DND-41 (cell line): ENCODE measurements at regions not wholly inside any gene's neighbourhood (a gene's known extent, or its start where the extent isn't known, plus 50 kb on each side); places are given as distances from the start of the nearest gene placed in this dataset.

Source experiments
- ATAC-seq: fragments of 200-7000 bp; cut with Tn5 transposase; 3 replicates; pipeline ENCODE4 v1.9.1; 2021; ENCODE audit warnings: low read depth; ENCODE audit not compliant: insufficient read depth
- DNase-seq: peaks from one replicate; pipeline ENCODE4 v3.0.0-alpha.2; 2020
- H2AFZ ChIP-seq: 2 replicates; pipeline ENCODE4 v1.6.0; 2012; ENCODE audit warnings: low read depth, low read length
- H3K27ac ChIP-seq: 2 replicates; pipeline ENCODE4 v1.5.1; 2012; ENCODE audit warnings: low read length, inconsistent platforms
- H3K27me3 ChIP-seq: fragments of 200-600 bp; sonication (generic); 2 replicates; pipeline ENCODE4 v1.6.0; 2012; ENCODE audit warnings: low read length, mild to moderate bottlenecking, inconsistent platforms; ENCODE audit not compliant: insufficient read depth, poor library complexity
- H3K36me3 ChIP-seq: 2 replicates; pipeline ENCODE4 v1.5.1; 2012; ENCODE audit warnings: low read length, inconsistent platforms; ENCODE audit not compliant: insufficient read depth
- H3K4me1 ChIP-seq: 2 replicates; pipeline ENCODE4 v1.5.1; 2012; ENCODE audit warnings: mild to moderate bottlenecking, low read length; ENCODE audit not compliant: insufficient read depth
- H3K4me2 ChIP-seq: 2 replicates; pipeline ENCODE4 v1.6.0; 2012; ENCODE audit warnings: mild to moderate bottlenecking, moderate library complexity, low read length, inconsistent platforms; ENCODE audit not compliant: insufficient read depth
- H3K4me3 ChIP-seq, 2 experiments: fragments of 200-600 bp in 1 of 2; shearing (Covaris generic) in 1 of 2; 2 replicates each; pipeline ENCODE4 v1.5.1; 2012 to 2016; ENCODE audit warnings: inconsistent platforms in 2 of 2, low read length in 2 of 2, mild to moderate bottlenecking in 2 of 2, low read depth in 1 of 2, moderate library complexity in 1 of 2
- H3K79me2 ChIP-seq: 2 replicates; pipeline ENCODE4 v1.6.0; 2012; ENCODE audit warnings: low read length, inconsistent platforms; ENCODE audit not compliant: insufficient read depth
- H3K9ac ChIP-seq: 2 replicates; pipeline ENCODE4 v1.6.0; 2012; ENCODE audit warnings: low read depth, mild to moderate bottlenecking, inconsistent platforms, low read length, moderate library complexity
- H3K9me3 ChIP-seq: 2 replicates; pipeline ENCODE4 v1.5.1; 2012; ENCODE audit warnings: low read length, moderate library complexity, mild to moderate bottlenecking, inconsistent platforms; ENCODE audit not compliant: insufficient read depth, severe bottlenecking
- H4K20me1 ChIP-seq: 2 replicates; pipeline ENCODE4 v1.6.0; 2012; ENCODE audit warnings: low read length; ENCODE audit not compliant: insufficient read depth
- EZH2 ChIP-seq: IDR thresholded peaks from 3 replicates; pipeline ENCODE4 v1.6.1; 2012; ENCODE audit warnings: borderline replicate concordance, low read depth, mild to moderate bottlenecking, moderate library complexity, low read length, inconsistent platforms; ENCODE audit not compliant: severe bottlenecking
- TF ChIP-seq, protein P1 (sequence below): IDR thresholded peaks from 2 replicates; pipeline ENCODE4 v1.5.1; 2012; ENCODE audit warnings: borderline replicate concordance, low read length, moderate library complexity, mild to moderate bottlenecking; ENCODE audit not compliant: poor library complexity, severe bottlenecking; ENCODE audit errors: extremely low read depth

DNA sequence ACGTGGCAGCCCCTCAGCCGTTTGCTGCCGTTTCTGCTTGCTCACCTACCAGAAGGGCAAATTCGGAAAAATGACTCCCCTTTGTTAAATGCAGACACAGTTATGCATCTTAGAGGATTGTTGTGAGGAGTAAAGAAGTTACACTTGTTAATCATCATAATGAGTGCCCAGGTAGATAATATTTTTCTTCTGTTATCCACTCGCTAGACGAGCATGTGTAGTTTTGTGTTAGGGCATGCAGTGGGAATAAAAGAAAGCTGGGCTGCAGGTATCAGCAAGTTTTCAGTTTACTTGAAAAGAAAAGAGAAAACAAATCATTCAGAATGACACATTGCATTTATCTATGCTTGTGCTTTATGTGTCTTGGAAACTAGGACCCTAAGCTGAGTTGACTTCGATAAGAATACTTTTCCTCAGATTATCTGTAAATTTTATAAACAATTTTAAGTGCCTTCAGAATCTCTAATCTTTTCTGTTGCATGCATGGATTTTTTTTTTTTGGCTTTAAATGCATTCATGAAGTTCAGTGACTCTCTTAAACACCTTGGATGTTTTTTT is 365.3 kb downstream of the QKI start:
- TF ChIP-seq, protein P1, sequence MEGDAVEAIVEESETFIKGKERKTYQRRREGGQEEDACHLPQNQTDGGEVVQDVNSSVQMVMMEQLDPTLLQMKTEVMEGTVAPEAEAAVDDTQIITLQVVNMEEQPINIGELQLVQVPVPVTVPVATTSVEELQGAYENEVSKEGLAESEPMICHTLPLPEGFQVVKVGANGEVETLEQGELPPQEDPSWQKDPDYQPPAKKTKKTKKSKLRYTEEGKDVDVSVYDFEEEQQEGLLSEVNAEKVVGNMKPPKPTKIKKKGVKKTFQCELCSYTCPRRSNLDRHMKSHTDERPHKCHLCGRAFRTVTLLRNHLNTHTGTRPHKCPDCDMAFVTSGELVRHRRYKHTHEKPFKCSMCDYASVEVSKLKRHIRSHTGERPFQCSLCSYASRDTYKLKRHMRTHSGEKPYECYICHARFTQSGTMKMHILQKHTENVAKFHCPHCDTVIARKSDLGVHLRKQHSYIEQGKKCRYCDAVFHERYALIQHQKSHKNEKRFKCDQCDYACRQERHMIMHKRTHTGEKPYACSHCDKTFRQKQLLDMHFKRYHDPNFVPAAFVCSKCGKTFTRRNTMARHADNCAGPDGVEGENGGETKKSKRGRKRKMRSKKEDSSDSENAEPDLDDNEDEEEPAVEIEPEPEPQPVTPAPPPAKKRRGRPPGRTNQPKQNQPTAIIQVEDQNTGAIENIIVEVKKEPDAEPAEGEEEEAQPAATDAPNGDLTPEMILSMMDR: no peak
- TF ChIP-seq EZH2: no peak
- Histone ChIP-seq H4K20me1 (no peaks in the 10 kb centered on the region), H3K4me1 (no peaks in the 10 kb centered on the region), H3K4me2 (no peak overlapping the region), H3K4me3 (no peak overlapping the region), H3K27me3 (no peaks in the 10 kb centered on the region), H3K9me3 (no peaks in the 10 kb centered on the region), H3K36me3 (no peaks in the 10 kb centered on the region), H3K9ac (no peak overlapping the region), H3K79me2 (no peaks in the 10 kb centered on the region), H2AFZ (no peak overlapping the region), H3K27ac (no peak overlapping the region)
- ATAC-seq (no peak), DNase-seq (no peak)

DNA sequence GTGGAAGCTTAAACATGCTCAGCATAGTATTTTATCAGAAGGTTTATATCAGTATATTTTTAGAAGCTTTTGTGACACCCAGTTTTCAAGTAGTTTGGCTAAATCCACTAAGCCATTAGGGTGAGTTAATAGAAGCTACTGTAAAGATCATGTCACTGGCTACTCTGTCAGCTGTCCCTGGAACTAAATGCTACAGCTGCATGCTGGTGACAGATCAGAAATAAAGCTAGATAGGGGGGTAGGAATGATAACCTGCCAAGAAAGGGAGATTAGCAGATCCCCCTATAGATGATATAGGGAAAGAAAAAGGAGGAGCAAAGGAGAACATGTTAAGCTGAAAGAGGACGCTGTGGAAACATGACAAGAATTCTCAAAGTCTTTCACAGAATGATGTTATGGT is 363.2 kb downstream of the QKI start:
- no peak overlapping the region for H3K4me3 ChIP-seq
- DNase-seq: no peak
- no peak overlapping the region for H3K9ac ChIP-seq
- TF ChIP-seq, protein P1: no peak
- no peak for TF ChIP-seq EZH2
- no peaks in the 10 kb centered on the region for H3K79me2 ChIP-seq
- H3K27me3 ChIP-seq: no peaks in the 10 kb centered on the region
- no peaks in the 10 kb centered on the region for H4K20me1 ChIP-seq
- no peaks in the 10 kb centered on the region for H3K9me3 ChIP-seq
- no peak overlapping the region for H2AFZ ChIP-seq
- H3K27ac ChIP-seq: no peak overlapping the region
- no peaks in the 10 kb centered on the region for H3K4me1 ChIP-seq
- no peak for ATAC-seq
- H3K36me3 ChIP-seq: no peaks in the 10 kb centered on the region
- H3K4me2 ChIP-seq: no peak overlapping the region

DNA sequence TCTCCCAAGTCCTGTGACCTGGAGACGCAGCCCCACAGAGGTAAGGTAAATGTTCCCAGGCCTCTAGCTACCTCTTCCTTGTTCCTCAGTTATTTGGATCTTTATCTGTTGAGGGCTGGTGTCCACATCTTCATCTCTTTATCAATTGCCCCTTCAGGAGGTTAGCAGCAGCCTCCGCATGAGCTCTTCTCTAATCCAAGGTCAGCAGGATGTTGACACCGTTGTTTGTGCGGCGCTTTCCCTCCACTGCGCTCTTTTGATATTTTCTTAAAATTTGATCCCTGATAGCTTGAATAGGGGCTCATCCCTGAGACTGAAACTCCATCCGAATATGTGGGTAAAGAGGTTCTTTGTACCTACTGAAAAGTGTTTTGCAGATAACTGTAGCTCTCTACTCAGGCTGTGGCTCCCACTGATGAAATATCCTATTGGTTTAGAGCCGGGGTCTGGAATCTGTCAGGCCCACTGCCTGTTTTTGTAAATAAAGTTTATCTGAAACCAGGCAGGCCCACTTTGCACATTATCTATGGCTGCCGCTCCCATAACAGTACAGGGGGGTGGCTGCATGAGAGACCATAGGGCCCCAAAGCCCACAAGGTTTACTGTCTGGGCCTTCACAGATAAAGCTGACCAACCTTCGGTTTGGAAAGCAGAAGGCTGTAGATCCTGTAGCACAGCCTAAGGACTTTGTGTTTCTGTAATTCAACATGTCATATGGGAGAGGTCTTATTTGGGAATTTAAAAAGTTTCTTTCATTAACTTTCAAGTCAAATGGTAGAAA is 362.6 kb downstream of the QKI start:
- H3K27ac ChIP-seq: no peak overlapping the region

More for the DNA sequence above, 362.6 kb downstream of the QKI start:
- H3K9ac ChIP-seq: no peak overlapping the region
- H4K20me1 ChIP-seq: no peaks in the 10 kb centered on the region
- TF ChIP-seq, protein P1: no peak
- TF ChIP-seq EZH2: no peak
- H3K4me1 ChIP-seq: no peaks in the 10 kb centered on the region
- H3K27me3 ChIP-seq: no peaks in the 10 kb centered on the region
- no peaks in the 10 kb centered on the region for H3K9me3 ChIP-seq
- no peak overlapping the region for H3K4me3 ChIP-seq
- H2AFZ ChIP-seq: no peak overlapping the region
- H3K4me2 ChIP-seq: no peak overlapping the region
- H3K79me2 ChIP-seq: no peaks in the 10 kb centered on the region
- no peak for ATAC-seq
- H3K36me3 ChIP-seq: no peaks in the 10 kb centered on the region
- no peak for DNase-seq
